PC-9 (cell line): ENCODE measurements at regions not wholly inside any gene's neighbourhood (a gene's known extent, or its start where the extent isn't known, plus 50 kb on each side); places are given as distances from the start of the nearest gene placed in this dataset.

Source experiments
- BruUV-seq: library from RNA; stranded (reverse); fragments of 400-500 nt; replicated peaks from 2 replicates; lab custom pipeline; 2021; lab: Mats Ljungman, UMichigan
- CTCF ChIA-PET: fragments of 300-600 bp; sonication (Branson Sonifier 250); formaldehyde crosslinking; loops from one replicate; lab custom pipeline; 2022; ENCODE audit warnings: antibody characterized with exemption; lab: Charles Lee
- POLR2A ChIA-PET: fragments of 300-600 bp; sonication (Branson Sonifier 250); formaldehyde crosslinking; loops from one replicate; lab custom pipeline; 2022; ENCODE audit warnings: antibody characterized with exemption; ENCODE audit not compliant: unreplicated experiment; lab: Charles Lee
- DNase-seq, 2 experiments: peaks; one replicate each; pipeline versions ENCODE4 v3.0.0 to v3.0.0-alpha.2; 2015 to 2022; ENCODE audit warnings: mixed read lengths in 1 of 2
- H2AFZ ChIP-seq: fragments of 200-600 bp; sonication (generic); 2 replicates; pipeline ENCODE4 v1.8.1; 2017; ENCODE audit warnings: antibody characterized with exemption
- H3F3A ChIP-seq: fragments of 200-600 bp; sonication (generic); 2 replicates; pipeline ENCODE4 v1.8.1; 2017; ENCODE audit warnings: antibody characterized with exemption, mild to moderate bottlenecking, low read depth; ENCODE audit not compliant: insufficient read depth
- H3K27ac ChIP-seq: fragments of 200-600 bp; sonication (generic); 2 replicates; pipeline ENCODE4 v1.6.1; 2016; ENCODE audit warnings: mixed run types
- H3K27me3 ChIP-seq: fragments of 200-600 bp; sonication (generic); 2 replicates; pipeline ENCODE4 v1.6.1; 2016; ENCODE audit warnings: low read depth, mixed run types; ENCODE audit not compliant: insufficient read depth
- H3K36me3 ChIP-seq: fragments of 200-600 bp; sonication (generic); 2 replicates; pipeline ENCODE4 v1.6.1; 2016; ENCODE audit warnings: low read depth, mixed run types
- H3K4me1 ChIP-seq: fragments of 200-600 bp; sonication (generic); replicated peaks from 2 replicates; pipeline ENCODE4 v1.6.1; 2016; ENCODE audit warnings: mixed run types; ENCODE audit not compliant: insufficient read depth
- H3K4me2 ChIP-seq: fragments of 200-600 bp; sonication (generic); 2 replicates; pipeline ENCODE4 v1.6.1; 2017; ENCODE audit warnings: mixed run types
- H3K4me3 ChIP-seq: fragments of 200-600 bp; sonication (generic); 2 replicates; pipeline ENCODE4 v1.6.1; 2016; ENCODE audit warnings: mixed run types
- H3K79me2 ChIP-seq: fragments of 200-600 bp; sonication (generic); 2 replicates; pipeline ENCODE4 v1.6.1; 2017; ENCODE audit warnings: low read depth, mixed run types
- H3K9me2 ChIP-seq: fragments of 200-600 bp; sonication (generic); 2 replicates; pipeline ENCODE4 v1.8.1; 2017; ENCODE audit warnings: mild to moderate bottlenecking; ENCODE audit not compliant: insufficient read depth
- H3K9me3 ChIP-seq: fragments of 200-600 bp; sonication (generic); 2 replicates; pipeline ENCODE4 v1.8.1; 2016; ENCODE audit warnings: low read depth; ENCODE audit not compliant: insufficient read depth
- H4K20me1 ChIP-seq: fragments of 200-600 bp; sonication (generic); 2 replicates; pipeline ENCODE4 v1.8.1; 2017; ENCODE audit not compliant: insufficient read depth
- EZH2 ChIP-seq: fragments of 200-600 bp; sonication (generic); IDR thresholded peaks from 2 replicates; pipeline ENCODE4 v1.8.0; 2017; ENCODE audit warnings: antibody characterized with exemption, low read depth
- intact Hi-C: fragments of 100-400 bp; cut with micrococcal nuclease; formaldehyde crosslinking; loops from one replicate; pipeline ENCODE4 v1.10.0; 2022; ENCODE audit not compliant: unreplicated experiment
- TF ChIP-seq, protein P1 (sequence below): fragments of 200-600 bp; sonication (generic); conservative IDR thresholded peaks from 2 replicates; pipeline ENCODE4 v1.6.1; 2017; ENCODE audit warnings: mixed run types, antibody characterized with exemption, mild to moderate bottlenecking, moderate library complexity

DNA sequence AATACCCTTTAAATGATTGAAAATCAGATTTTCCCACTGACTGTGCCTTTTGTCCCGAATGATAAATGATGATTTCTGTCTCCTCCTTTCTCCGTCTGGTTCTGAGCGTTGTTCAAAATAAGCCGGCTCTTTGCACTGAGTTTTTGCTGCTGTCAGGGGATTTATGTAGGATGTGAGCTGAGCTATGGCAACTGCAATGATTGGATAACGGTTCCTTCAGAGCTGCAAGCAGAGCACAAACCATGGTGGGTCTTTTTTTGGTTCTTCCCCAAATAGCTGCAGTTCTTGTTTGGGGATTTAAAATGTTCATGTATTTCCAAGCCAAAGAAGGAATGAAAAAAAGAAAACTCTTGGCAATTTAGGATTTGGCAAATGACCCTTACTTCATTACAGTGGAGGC lies 124.5 kb upstream of the CASK start:
- H4K20me1 ChIP-seq: no peaks in the 10 kb centered on the region
- no peak overlapping the region for H3K27ac ChIP-seq
- no peak for TF ChIP-seq EZH2
- TF ChIP-seq, protein P1, sequence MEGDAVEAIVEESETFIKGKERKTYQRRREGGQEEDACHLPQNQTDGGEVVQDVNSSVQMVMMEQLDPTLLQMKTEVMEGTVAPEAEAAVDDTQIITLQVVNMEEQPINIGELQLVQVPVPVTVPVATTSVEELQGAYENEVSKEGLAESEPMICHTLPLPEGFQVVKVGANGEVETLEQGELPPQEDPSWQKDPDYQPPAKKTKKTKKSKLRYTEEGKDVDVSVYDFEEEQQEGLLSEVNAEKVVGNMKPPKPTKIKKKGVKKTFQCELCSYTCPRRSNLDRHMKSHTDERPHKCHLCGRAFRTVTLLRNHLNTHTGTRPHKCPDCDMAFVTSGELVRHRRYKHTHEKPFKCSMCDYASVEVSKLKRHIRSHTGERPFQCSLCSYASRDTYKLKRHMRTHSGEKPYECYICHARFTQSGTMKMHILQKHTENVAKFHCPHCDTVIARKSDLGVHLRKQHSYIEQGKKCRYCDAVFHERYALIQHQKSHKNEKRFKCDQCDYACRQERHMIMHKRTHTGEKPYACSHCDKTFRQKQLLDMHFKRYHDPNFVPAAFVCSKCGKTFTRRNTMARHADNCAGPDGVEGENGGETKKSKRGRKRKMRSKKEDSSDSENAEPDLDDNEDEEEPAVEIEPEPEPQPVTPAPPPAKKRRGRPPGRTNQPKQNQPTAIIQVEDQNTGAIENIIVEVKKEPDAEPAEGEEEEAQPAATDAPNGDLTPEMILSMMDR: no peak
- no peak overlapping the region for H3K4me3 ChIP-seq
- H3F3A ChIP-seq: no peaks in the 10 kb centered on the region
- no peaks in the 10 kb centered on the region for H3K27me3 ChIP-seq
- no peaks in the 10 kb centered on the region for H3K9me2 ChIP-seq
- intact Hi-C loops: no loop called here
- H3K36me3 ChIP-seq: no peaks in the 10 kb centered on the region
- POLR2A ChIA-PET: no interaction called here
- CTCF ChIA-PET: no interaction called here
- H3K9me3 ChIP-seq: no peaks in the 10 kb centered on the region
- no peak for DNase-seq
- no peaks in the 10 kb centered on the region for H3K4me1 ChIP-seq
- H3K79me2 ChIP-seq: no peaks in the 10 kb centered on the region
- BruUV-seq: no TSS peak
- H2AFZ ChIP-seq: no peak overlapping the region
- no peak overlapping the region for H3K4me2 ChIP-seq

DNA sequence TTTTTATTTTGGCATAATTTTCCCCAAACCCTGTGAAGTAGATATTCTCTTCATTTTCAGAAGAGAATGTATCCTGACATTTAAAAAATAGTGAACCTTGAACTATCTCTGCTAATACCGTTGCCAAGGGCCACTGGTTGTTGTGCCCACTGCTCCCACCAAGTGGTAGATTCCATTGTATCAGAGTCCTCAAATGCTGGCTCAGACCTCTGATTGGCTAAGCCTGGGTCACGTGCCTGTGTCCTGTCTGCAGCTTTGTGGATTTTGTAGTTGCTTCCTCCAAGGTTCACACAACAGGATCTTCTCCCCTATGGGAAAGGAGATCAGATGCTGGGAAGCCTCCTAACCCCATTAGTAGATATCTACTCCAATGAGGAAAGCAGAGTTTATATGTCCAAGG lies 104.8 kb upstream of the CASK start:
- intact Hi-C loops: no loop called here
- Histone ChIP-seq H3F3A (no peaks in the 10 kb centered on the region), H3K4me2 (no peak overlapping the region), H3K27me3 (no peaks in the 10 kb centered on the region), H4K20me1 (no peaks in the 10 kb centered on the region), H3K9me2 (no peaks in the 10 kb centered on the region), H3K9me3 (no peaks in the 10 kb centered on the region), H3K4me3 (no peak overlapping the region), H3K4me1 (no peaks in the 10 kb centered on the region), H3K36me3 (no peaks in the 10 kb centered on the region), H2AFZ (no peak overlapping the region), H3K27ac (no peak overlapping the region), H3K79me2 (no peaks in the 10 kb centered on the region)
- TF ChIP-seq, protein P1: no peak
- TF ChIP-seq EZH2: no peak
- ChIA-PET POLR2A (no interaction called here), CTCF (no interaction called here)
- no peak for DNase-seq
- BruUV-seq: no TSS peak

DNA sequence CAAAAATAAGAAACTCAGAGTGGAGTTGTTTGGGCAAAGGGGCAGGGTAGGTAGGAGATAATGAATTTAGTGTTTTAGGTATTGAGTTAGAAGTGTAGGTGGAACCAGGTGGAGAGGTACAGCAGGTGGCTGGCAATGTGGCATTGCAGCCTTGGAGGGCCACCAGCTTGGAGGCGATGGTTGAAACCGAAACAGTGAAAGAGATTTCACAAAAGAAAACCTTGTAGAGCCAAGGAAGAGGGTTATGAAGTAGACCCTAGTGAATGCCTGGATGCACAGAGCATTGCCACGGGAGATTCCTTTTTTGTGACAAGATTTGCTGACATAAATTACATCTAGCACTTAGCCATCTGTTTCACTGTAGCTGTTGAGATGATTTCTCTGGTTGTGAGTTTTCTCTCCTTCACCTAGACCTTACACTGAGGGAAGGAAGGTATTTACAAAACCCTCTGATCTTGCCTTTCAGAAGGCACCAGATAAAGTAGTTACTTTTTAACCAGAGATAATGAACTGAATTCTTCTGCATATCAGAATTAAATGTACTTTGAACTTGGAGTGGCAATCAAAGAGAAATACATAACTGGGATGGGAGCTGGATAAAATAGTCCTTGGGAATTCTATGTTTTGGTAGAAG lies 104.1 kb upstream of the CASK start:
- intact Hi-C loops: no loop called here
- Histone ChIP-seq H3F3A (no peaks in the 10 kb centered on the region), H2AFZ (no peak overlapping the region), H3K27ac (no peak overlapping the region), H3K4me3 (no peak overlapping the region), H3K9me2 (no peaks in the 10 kb centered on the region), H3K36me3 (no peaks in the 10 kb centered on the region), H3K27me3 (no peaks in the 10 kb centered on the region), H4K20me1 (no peaks in the 10 kb centered on the region), H3K9me3 (no peaks in the 10 kb centered on the region), H3K4me1 (no peaks in the 10 kb centered on the region), H3K4me2 (no peak overlapping the region), H3K79me2 (no peaks in the 10 kb centered on the region)
- ChIA-PET POLR2A (no interaction called here), CTCF (no interaction called here)
- TF ChIP-seq, protein P1: no peak
- no peak for TF ChIP-seq EZH2
- no TSS peak for BruUV-seq
- DNase-seq: no peak
